IPS DF 4.7 (cell line): ENCODE measurements at regions not wholly inside any gene's neighbourhood (a gene's known extent, or its start where the extent isn't known, plus 50 kb on each side); places are given as distances from the start of the nearest gene placed in this dataset.

Experiments used
- DNase-seq: peaks from one replicate; pipeline ENCODE4 v3.0.0-alpha.2; 2013; ENCODE audit warnings: low spot score; ENCODE audit errors: extremely low read depth

GRCh38 chr2:239765911-239766310 is 259.2 kb downstream of the NDUFA10 start:
- no peak for DNase-seq

- DNase-seq, result no peak
Observed at GRCh38 chr2:239765076-239765845, 259.9 kb downstream of the NDUFA10 start.

- DNase-seq, result no peak
Observed at GRCh38 chr2:239763433-239764097, 261.6 kb downstream of the NDUFA10 start.

GRCh38 chr2:239762655-239763269 is 262.4 kb downstream of the NDUFA10 start:
- no peak for DNase-seq

GRCh38 chr2:239762106-239762505 is 263.0 kb downstream of the NDUFA10 start:
- no peak for DNase-seq

- DNase-seq, result no peak
Observed at GRCh38 chr2:239760596-239760995, 264.5 kb downstream of the NDUFA10 start.

- DNase-seq, result no peak
Observed at GRCh38 chr2:239758279-239758877, 266.8 kb downstream of the NDUFA10 start.

GRCh38 chr2:239756790-239757760 is 268.1 kb downstream of the NDUFA10 start:
- no peak for DNase-seq

- DNase-seq, result no peak
Observed at GRCh38 chr2:239756031-239756789, 268.9 kb downstream of the NDUFA10 start.

- DNase-seq, result no peak
Observed at GRCh38 chr2:239753401-239753837, 271.7 kb downstream of the NDUFA10 start.

GRCh38 chr2:239752951-239753350 is 272.2 kb downstream of the NDUFA10 start:
- DNase-seq, result no peak

- no peak for DNase-seq
Observed at GRCh38 chr2:239751679-239752355, 273.3 kb downstream of the NDUFA10 start.

- DNase-seq, result no peak
Observed at GRCh38 chr2:239750929-239751678, 274.0 kb downstream of the NDUFA10 start.

- no peak for DNase-seq
Observed at GRCh38 chr2:239750045-239750835, 274.9 kb downstream of the NDUFA10 start.

- DNase-seq, result no peak
Observed at GRCh38 chr2:239749272-239749873, 275.8 kb downstream of the NDUFA10 start.

GRCh38 chr2:239748811-239749210 is 276.3 kb downstream of the NDUFA10 start:
- DNase-seq, result no peak

- no peak for DNase-seq
Observed at GRCh38 chr2:239747771-239748170, 277.4 kb downstream of the NDUFA10 start.

- no peak for DNase-seq
Observed at GRCh38 chr2:239747274-239747673, 277.9 kb downstream of the NDUFA10 start.
